Mesenchymal stem cell (in vitro differentiated cells and primary cell): ENCODE measurements at regions not wholly inside any gene's neighbourhood (a gene's known extent, or its start where the extent isn't known, plus 50 kb on each side); places are given as distances from the start of the nearest gene placed in this dataset.

Experiments
- DNase-seq: peaks from one replicate; pipeline ENCODE4 v3.0.0-alpha.2; 2013
- H2AFZ ChIP-seq: one replicate; pipeline ENCODE4 v1.6.1; 2013; ENCODE audit warnings: low read depth, mild to moderate bottlenecking, control low read depth, inconsistent platforms, low read length, moderate library complexity
- H2AK5ac ChIP-seq: 2 replicates; pipeline ENCODE4 v1.6.1; 2013; ENCODE audit warnings: low read length, moderate library complexity, mild to moderate bottlenecking, inconsistent platforms; ENCODE audit not compliant: severe bottlenecking
- H2BK120ac ChIP-seq: one replicate; pipeline ENCODE4 v1.6.1; 2013; ENCODE audit warnings: low read depth, mild to moderate bottlenecking, inconsistent platforms, low read length, moderate library complexity
- H2BK12ac ChIP-seq, 2 experiments: one replicate each; pipeline ENCODE4 v1.6.1; 2013; ENCODE audit warnings: inconsistent platforms in 2 of 2, low read length in 2 of 2, mild to moderate bottlenecking in 2 of 2, moderate library complexity in 2 of 2, control low read depth in 1 of 2
- H2BK15ac ChIP-seq: one replicate; pipeline ENCODE4 v1.6.1; 2013; ENCODE audit warnings: mild to moderate bottlenecking, low read depth, inconsistent platforms; ENCODE audit not compliant: poor library complexity, severe bottlenecking
- H2BK5ac ChIP-seq: 2 replicates; pipeline ENCODE4 v1.6.1; 2013; ENCODE audit warnings: low read depth, mild to moderate bottlenecking, low read length, control low read depth, inconsistent platforms; ENCODE audit not compliant: poor library complexity, severe bottlenecking
- H3K14ac ChIP-seq, 2 experiments: one replicate each; pipeline ENCODE4 v1.6.1; 2013; ENCODE audit warnings: inconsistent platforms in 2 of 2, low read length in 2 of 2, control low read depth in 1 of 2, mild to moderate bottlenecking in 1 of 2, moderate library complexity in 1 of 2
- H3K18ac ChIP-seq, 2 experiments: one replicate each; pipeline ENCODE4 v1.6.1; 2013; ENCODE audit warnings: inconsistent platforms in 2 of 2, low read length in 2 of 2, control low read depth in 1 of 2, low read depth in 1 of 2, mild to moderate bottlenecking in 1 of 2
- H3K23ac ChIP-seq, 2 experiments: one replicate each; pipeline ENCODE4 v1.6.1; 2013; ENCODE audit warnings: inconsistent platforms in 2 of 2, low read length in 2 of 2, mild to moderate bottlenecking in 2 of 2, moderate library complexity in 2 of 2, control low read depth in 1 of 2
- H3K27ac ChIP-seq: 2 replicates; pipeline ENCODE4 v1.5.1; 2013; ENCODE audit warnings: mild to moderate bottlenecking, moderate library complexity, low read length, control low read depth, inconsistent platforms; ENCODE audit not compliant: poor library complexity, severe bottlenecking
- H3K27me3 ChIP-seq, 2 experiments: 2 replicates each; pipeline versions ENCODE4 v1.6.1 to v1.7.0; 2013; ENCODE audit warnings: low read length in 2 of 2, mild to moderate bottlenecking in 2 of 2, moderate library complexity in 2 of 2, control low read depth in 1 of 2, inconsistent platforms in 1 of 2; ENCODE audit not compliant: control insufficient read depth in 1 of 2, insufficient read depth in 1 of 2
- H3K36me3 ChIP-seq, 2 experiments: 2 replicates each; pipeline versions ENCODE4 v1.6.1 to v1.7.0; 2013; ENCODE audit warnings: low read length in 2 of 2, control low read depth in 1 of 2, inconsistent platforms in 1 of 2, low read depth in 1 of 2, mild to moderate bottlenecking in 1 of 2; ENCODE audit not compliant: insufficient read depth in 2 of 2, control insufficient read depth in 1 of 2
- H3K4ac ChIP-seq, 2 experiments: one replicate each; pipeline ENCODE4 v1.6.1; 2013; ENCODE audit warnings: inconsistent platforms in 2 of 2, low read length in 2 of 2, mild to moderate bottlenecking in 2 of 2, moderate library complexity in 2 of 2, control low read depth in 1 of 2, low read depth in 1 of 2
- H3K4me1 ChIP-seq: 2 replicates; pipeline ENCODE4 v1.6.1; 2013; ENCODE audit warnings: low read depth, low read length, control low read depth; ENCODE audit not compliant: control insufficient read depth, insufficient read depth
- H3K4me2 ChIP-seq: 2 replicates; pipeline ENCODE4 v1.6.1; 2013; ENCODE audit warnings: low read length, mild to moderate bottlenecking, inconsistent platforms; ENCODE audit not compliant: poor library complexity, severe bottlenecking
- H3K4me3 ChIP-seq, 2 experiments: 2 replicates each; pipeline versions ENCODE4 v1.5.1 to v1.7.0; 2013; ENCODE audit warnings: low read length in 2 of 2, mild to moderate bottlenecking in 2 of 2, control low read depth in 1 of 2, low read depth in 1 of 2; ENCODE audit not compliant: insufficient read depth in 1 of 2
- H3K79me1 ChIP-seq: replicated peaks from 2 replicates; pipeline ENCODE4 v1.6.1; 2013; ENCODE audit warnings: mild to moderate bottlenecking, control low read depth, low read length, inconsistent platforms; ENCODE audit not compliant: poor library complexity, severe bottlenecking
- H3K9ac ChIP-seq: 2 replicates; pipeline ENCODE4 v1.7.0; 2013; ENCODE audit warnings: mild to moderate bottlenecking, low read length, moderate library complexity
- H3K9me3 ChIP-seq: 2 replicates; pipeline ENCODE4 v1.7.0; 2013; ENCODE audit warnings: mild to moderate bottlenecking, low read length; ENCODE audit not compliant: control insufficient read depth
- H4K8ac ChIP-seq: one replicate; pipeline ENCODE4 v1.6.1; 2013; ENCODE audit warnings: inconsistent platforms, mild to moderate bottlenecking, low read length, moderate library complexity
- H4K91ac ChIP-seq: one replicate; pipeline ENCODE4 v1.6.1; 2013; ENCODE audit warnings: mild to moderate bottlenecking, low read length, inconsistent platforms
- WGBS: methylation state at CpG from one replicate; pipeline ENCODE4 v1.1.7; 2013; ENCODE audit warnings: mixed read lengths; 5-methylcytosine and 5-hydroxymethylcytosine counted together

DNA sequence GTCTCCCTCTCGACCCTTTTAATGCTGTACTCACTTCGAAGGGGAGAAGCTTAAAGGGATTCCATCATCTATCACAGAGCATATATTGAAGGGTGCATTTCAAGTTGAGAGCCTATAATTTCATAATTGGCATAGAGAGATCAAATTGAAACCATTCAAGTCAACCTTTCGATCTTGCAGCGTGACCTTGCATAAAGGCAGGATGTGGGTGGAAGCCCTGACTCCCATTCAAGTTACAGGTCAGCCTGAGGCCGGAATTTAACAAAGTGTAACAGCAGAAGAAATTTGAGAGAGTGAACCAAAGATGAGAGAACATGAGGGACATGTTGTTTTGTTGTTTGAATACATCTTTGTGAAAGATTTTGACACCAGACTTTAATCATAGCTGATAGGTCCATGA lies 195.3 kb upstream of the TPK1 start:
- whole genome bisulfite sequencing = 73% methylated on average over 3 of the region's 5 CpGs
- H2BK12ac ChIP-seq = no peak overlapping the region
- H3K4me2 ChIP-seq = no peak overlapping the region
- H2BK15ac ChIP-seq = no peak overlapping the region
- H2AFZ ChIP-seq = no peak overlapping the region
- no peak overlapping the region for H3K18ac ChIP-seq
- H2BK5ac ChIP-seq = no peak overlapping the region
- DNase-seq = no peak
- no peak overlapping the region for H3K9ac ChIP-seq
- H3K27ac ChIP-seq = no peak overlapping the region
- H4K91ac ChIP-seq = no peak overlapping the region
- H2BK120ac ChIP-seq = no peak overlapping the region
- H4K8ac ChIP-seq = no peak overlapping the region
- peaks cover 8% of the 10 kb centered on the region for H3K9me3 ChIP-seq
- H3K27me3 ChIP-seq = no peaks in the 10 kb centered on the region
- H3K36me3 ChIP-seq = no peaks in the 10 kb centered on the region
- no peak overlapping the region for H2AK5ac ChIP-seq
- no peaks in the 10 kb centered on the region for H3K4me1 ChIP-seq
- no peak overlapping the region for H3K23ac ChIP-seq
- H3K14ac ChIP-seq = no peak overlapping the region
- H3K4me3 ChIP-seq = no peak overlapping the region
- H3K4ac ChIP-seq = no peak overlapping the region
- no peaks in the 10 kb centered on the region for H3K79me1 ChIP-seq

DNA sequence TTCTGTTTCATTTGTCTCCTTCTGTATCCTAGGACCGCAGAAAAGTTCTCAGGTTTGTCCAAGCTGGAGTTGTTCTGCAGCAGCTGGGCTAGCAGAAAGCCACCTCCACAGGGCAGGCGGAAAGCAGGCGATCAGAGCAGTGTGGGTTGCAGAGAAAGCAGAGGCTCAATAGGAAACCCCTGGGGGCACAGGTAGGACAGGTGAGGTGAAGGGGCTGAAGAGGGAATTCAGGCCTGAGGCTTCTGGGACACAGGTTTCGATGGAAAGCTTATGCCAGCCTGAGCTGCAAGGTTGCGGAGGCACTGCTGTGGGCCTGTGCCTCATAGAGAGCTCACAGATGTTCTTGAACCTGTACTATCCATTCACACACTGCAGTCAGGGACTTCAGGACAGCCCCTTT lies 194.9 kb upstream of the TPK1 start:
- no peak overlapping the region for H2BK12ac ChIP-seq
- WGBS = 85% methylated on average over 5 of the region's 5 CpGs
- no peak overlapping the region for H3K4me3 ChIP-seq
- no peaks in the 10 kb centered on the region for H3K27me3 ChIP-seq
- no peak overlapping the region for H2AFZ ChIP-seq
- H3K14ac ChIP-seq = no peak overlapping the region
- H4K8ac ChIP-seq = no peak overlapping the region
- no peak overlapping the region for H3K4ac ChIP-seq
- no peak overlapping the region for H2BK5ac ChIP-seq
- H3K9ac ChIP-seq = no peak overlapping the region
- no peaks in the 10 kb centered on the region for H3K4me1 ChIP-seq
- no peak overlapping the region for H4K91ac ChIP-seq
- H3K4me2 ChIP-seq = no peak overlapping the region
- H2BK120ac ChIP-seq = no peak overlapping the region
- no peak overlapping the region for H2BK15ac ChIP-seq
- no peak overlapping the region for H3K27ac ChIP-seq
- no peak for DNase-seq
- H3K23ac ChIP-seq = no peak overlapping the region
- H2AK5ac ChIP-seq = no peak overlapping the region
- H3K79me1 ChIP-seq = no peaks in the 10 kb centered on the region
- H3K18ac ChIP-seq = no peak overlapping the region
- peaks cover 8% of the 10 kb centered on the region for H3K9me3 ChIP-seq
- no peaks in the 10 kb centered on the region for H3K36me3 ChIP-seq

DNA sequence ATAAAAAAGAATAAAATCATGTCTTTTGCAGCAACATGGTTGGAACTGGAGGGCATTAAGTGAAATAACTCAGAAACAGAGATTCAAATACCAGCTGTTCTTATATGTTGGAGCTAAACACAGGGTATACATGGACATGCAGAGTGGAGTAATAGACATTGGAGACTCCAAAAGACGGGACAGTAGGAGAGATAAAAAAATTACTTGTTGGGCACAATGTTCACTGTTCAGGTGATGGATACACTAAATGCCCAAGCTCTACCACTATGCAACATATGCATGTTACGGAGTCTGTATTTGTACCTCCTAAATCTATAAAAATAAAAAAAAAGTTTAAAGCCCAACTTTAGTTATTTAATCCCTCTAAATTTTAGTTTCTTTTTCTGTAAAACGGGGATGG lies 184.6 kb upstream of the TPK1 start:
- no peak overlapping the region for H2AK5ac ChIP-seq
- no peak overlapping the region for H2BK120ac ChIP-seq
- no peaks in the 10 kb centered on the region for H3K4me1 ChIP-seq
- no peak overlapping the region for H3K14ac ChIP-seq
- H3K27me3 ChIP-seq = no peaks in the 10 kb centered on the region
- H2BK5ac ChIP-seq = no peak overlapping the region
- no peaks in the 10 kb centered on the region for H3K9me3 ChIP-seq
- no peak overlapping the region for H3K4me2 ChIP-seq
- no peaks in the 10 kb centered on the region for H3K79me1 ChIP-seq
- H2BK15ac ChIP-seq = no peak overlapping the region
- H2BK12ac ChIP-seq = no peak overlapping the region
- 47% methylated on average over 1 of the region's 3 CpGs for WGBS
- no peak overlapping the region for H3K9ac ChIP-seq
- no peak overlapping the region for H3K27ac ChIP-seq
- no peak overlapping the region for H4K8ac ChIP-seq
- H3K23ac ChIP-seq = no peak overlapping the region
- H4K91ac ChIP-seq = no peak overlapping the region
- no peak overlapping the region for H2AFZ ChIP-seq
- no peaks in the 10 kb centered on the region for H3K36me3 ChIP-seq
- no peak overlapping the region for H3K18ac ChIP-seq
- no peak overlapping the region for H3K4me3 ChIP-seq
- DNase-seq = no peak
- no peak overlapping the region for H3K4ac ChIP-seq

DNA sequence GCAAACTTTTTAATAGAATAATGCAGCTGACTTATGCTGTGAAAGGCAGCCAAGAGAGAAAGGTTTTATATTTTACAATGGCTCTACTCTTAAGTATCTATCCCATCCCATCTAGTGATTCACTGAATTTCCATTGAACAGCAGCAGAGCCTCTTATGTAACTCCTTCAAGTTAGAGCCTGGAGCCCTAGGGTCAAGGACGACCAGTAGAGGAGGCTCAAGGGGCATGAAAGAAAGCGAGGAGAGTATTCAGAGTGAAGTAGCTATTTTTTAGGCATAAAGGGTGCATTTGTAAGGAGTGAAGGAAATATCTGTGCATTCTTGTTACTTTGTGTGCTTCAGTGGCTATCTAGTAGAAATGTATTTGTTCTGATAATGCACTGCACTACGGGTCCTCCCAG lies 180.2 kb upstream of the TPK1 start:
- H2AK5ac ChIP-seq = no peak overlapping the region
- no peak overlapping the region for H2AFZ ChIP-seq
- H4K8ac ChIP-seq = no peak overlapping the region
- H3K4ac ChIP-seq = no peak overlapping the region
- DNase-seq = no peak
- H2BK5ac ChIP-seq = no peak overlapping the region
- H3K4me3 ChIP-seq = no peak overlapping the region
- H3K9me3 ChIP-seq = no peaks in the 10 kb centered on the region
- 32% methylated on average over 2 of the region's 3 CpGs for WGBS
- H3K23ac ChIP-seq = no peak overlapping the region
- H3K27me3 ChIP-seq = no peaks in the 10 kb centered on the region
- H3K79me1 ChIP-seq = no peaks in the 10 kb centered on the region
- H2BK120ac ChIP-seq = no peak overlapping the region
- H3K4me1 ChIP-seq = no peaks in the 10 kb centered on the region
- no peak overlapping the region for H3K9ac ChIP-seq
- no peak overlapping the region for H3K18ac ChIP-seq
- no peak overlapping the region for H2BK15ac ChIP-seq
- H2BK12ac ChIP-seq = no peak overlapping the region
- no peak overlapping the region for H3K4me2 ChIP-seq
- no peak overlapping the region for H3K14ac ChIP-seq
- H3K36me3 ChIP-seq = no peaks in the 10 kb centered on the region
- no peak overlapping the region for H4K91ac ChIP-seq
- no peak overlapping the region for H3K27ac ChIP-seq
